GM18951 (cell line): ENCODE measurements at regions not wholly inside any gene's neighbourhood (a gene's known extent, or its start where the extent isn't known, plus 50 kb on each side); places are given as distances from the start of the nearest gene placed in this dataset.
"Not testable (repeated sequence)": the region's sequence is repeated elsewhere in the genome, so short reads cannot be mapped to it uniquely, and the experiment has no call there.

Source experiments
- POLR2A ChIP-seq: IDR thresholded peaks from 4 replicates; pipeline ENCODE4 v1.6.1; 2011; ENCODE audit warnings: mild to moderate bottlenecking; ENCODE audit not compliant: insufficient read length, insufficient read depth; ENCODE audit errors: extremely low read depth
- in situ Hi-C: fragments of 300-500 bp; cut with MboI; formaldehyde crosslinking; loops from one replicate; pipeline ENCODE4 v1.12.0; 2022; ENCODE audit warnings: low sequenced_read_pairs, mixed read lengths, inconsistent platforms; ENCODE audit not compliant: unreplicated experiment

GRCh38 chr2:57490741-57491140, 555.9 kb upstream of the VRK2 start:
- in situ Hi-C loops = no loop called here
- TF ChIP-seq POLR2A = no peak

GRCh38 chr2:57491213-57491612, 555.4 kb upstream of the VRK2 start:
- no peak for TF ChIP-seq POLR2A
- in situ Hi-C loops = no loop called here

GRCh38 chr2:57493966-57494365, 552.6 kb upstream of the VRK2 start:
- in situ Hi-C loops = not testable (repeated sequence)

- no peak for TF ChIP-seq POLR2A
- in situ Hi-C loops = no loop called here
These were observed 549.0 kb upstream of the VRK2 start for GRCh38 chr2:57497489-57498096.

GRCh38 chr2:57504787-57505186, 541.8 kb upstream of the VRK2 start:
- in situ Hi-C loops = loop anchor here (25.0 kb wide), 1 partner anchor 1317 kb away; the partner anchor contains the start of gene CCDC85A
- no peak for TF ChIP-seq POLR2A

- no peak for TF ChIP-seq POLR2A
- in situ Hi-C loops = loop anchor here (25.0 kb wide), 1 partner anchor 1322 kb away; the partner anchor contains the start of gene CCDC85A
These were observed 537.4 kb upstream of the VRK2 start for GRCh38 chr2:57509189-57509588.

GRCh38 chr2:57510704-57511103, 535.9 kb upstream of the VRK2 start:
- TF ChIP-seq POLR2A = no peak
- in situ Hi-C loops = loop anchor here (25.0 kb wide), 1 partner anchor 1323 kb away; the partner anchor contains the start of gene CCDC85A

- in situ Hi-C loops = loop anchor here (25.0 kb wide), 1 partner anchor 1328 kb away; the partner anchor contains the start of gene CCDC85A
These were observed 531.2 kb upstream of the VRK2 start for GRCh38 chr2:57515366-57515765.

GRCh38 chr2:57516698-57517340, 529.8 kb upstream of the VRK2 start:
- in situ Hi-C loops = loop anchor here (25.0 kb wide), 1 partner anchor 1330 kb away; the partner anchor contains the start of gene CCDC85A
- no peak for TF ChIP-seq POLR2A

More at GRCh38 chr2:57515366-57515765, 531.2 kb upstream of the VRK2 start:
- TF ChIP-seq POLR2A = no peak

GRCh38 chr2:57523304-57523703, 523.3 kb upstream of the VRK2 start:
- no peak for TF ChIP-seq POLR2A
- in situ Hi-C loops = loop anchor here (25.0 kb wide), 1 partner anchor 1336 kb away; the partner anchor contains the start of gene CCDC85A

- in situ Hi-C loops = no loop called here
- no peak for TF ChIP-seq POLR2A
These were observed 518.9 kb upstream of the VRK2 start for GRCh38 chr2:57527685-57528084.

- in situ Hi-C loops = no loop called here
- no peak for TF ChIP-seq POLR2A
These were observed 518.1 kb upstream of the VRK2 start for GRCh38 chr2:57528499-57528898.

- in situ Hi-C loops = no loop called here
- TF ChIP-seq POLR2A = no peak
These were observed 512.2 kb upstream of the VRK2 start for GRCh38 chr2:57534358-57534757.

- in situ Hi-C loops = no loop called here
- TF ChIP-seq POLR2A = no peak
These were observed 509.9 kb upstream of the VRK2 start for GRCh38 chr2:57536535-57537231.

GRCh38 chr2:57539761-57540160, 506.8 kb upstream of the VRK2 start:
- in situ Hi-C loops = no loop called here
- TF ChIP-seq POLR2A = no peak
